SKM-1 (cell line): ENCODE measurements at regions not wholly inside any gene's neighbourhood (a gene's known extent, or its start where the extent isn't known, plus 50 kb on each side); places are given as distances from the start of the nearest gene placed in this dataset.

Experiments used
- DNase-seq: peaks from one replicate; lab custom pipeline; 2025; ENCODE audit not compliant: unreplicated experiment; lab: John Stamatoyannopoulos, UW

- no peak for DNase-seq
These were observed 154.4 kb downstream of the AXIN2 start for GRCh38 chr17:65407017-65407416.

- DNase-seq, result no peak
These were observed 154.9 kb downstream of the AXIN2 start for GRCh38 chr17:65406552-65406951.

- no peak for DNase-seq
These were observed 155.9 kb downstream of the AXIN2 start for GRCh38 chr17:65405563-65405962.

- DNase-seq, result no peak
These were observed 156.7 kb downstream of the AXIN2 start for GRCh38 chr17:65404761-65405160.

- DNase-seq, result no peak
These were observed 157.8 kb downstream of the AXIN2 start for GRCh38 chr17:65403626-65404025.

GRCh38 chr17:65402513-65403496 lies 158.6 kb downstream of the AXIN2 start:
- no peak for DNase-seq

GRCh38 chr17:65401561-65401960 lies 159.9 kb downstream of the AXIN2 start:
- DNase-seq, result no peak

GRCh38 chr17:65400701-65401100 lies 160.7 kb downstream of the AXIN2 start:
- no peak for DNase-seq

GRCh38 chr17:65398040-65398787 lies 163.2 kb downstream of the AXIN2 start:
- no peak for DNase-seq

- no peak for DNase-seq
These were observed 165.5 kb downstream of the AXIN2 start for GRCh38 chr17:65395924-65396323.

- no peak for DNase-seq
These were observed 166.5 kb downstream of the AXIN2 start for GRCh38 chr17:65394811-65395472.

GRCh38 chr17:65393514-65393913 lies 167.9 kb downstream of the AXIN2 start:
- DNase-seq, result no peak

- no peak for DNase-seq
These were observed 171.5 kb downstream of the AXIN2 start for GRCh38 chr17:65389949-65390348.

- no peak for DNase-seq
These were observed 172.0 kb downstream of the AXIN2 start for GRCh38 chr17:65389426-65389825.

GRCh38 chr17:65388911-65389310 lies 172.5 kb downstream of the AXIN2 start:
- no peak for DNase-seq

GRCh38 chr17:65387322-65387721 lies 174.1 kb downstream of the AXIN2 start:
- DNase-seq, result no peak

GRCh38 chr17:65385726-65386125 lies 175.7 kb downstream of the AXIN2 start:
- DNase-seq, result no peak

GRCh38 chr17:65385071-65385470 lies 176.4 kb downstream of the AXIN2 start:
- no peak for DNase-seq

GRCh38 chr17:65381152-65381551 lies 180.3 kb downstream of the AXIN2 start:
- DNase-seq, result no peak

GRCh38 chr17:65374966-65375365 lies 186.5 kb downstream of the AXIN2 start:
- DNase-seq, result no peak

GRCh38 chr17:65371702-65372101 lies 189.7 kb downstream of the AXIN2 start:
- DNase-seq, result no peak
